OCI-LY3 (cell line): ENCODE measurements at regions not wholly inside any gene's neighbourhood (a gene's known extent, or its start where the extent isn't known, plus 50 kb on each side); places are given as distances from the start of the nearest gene placed in this dataset.

ENCODE experiments used
- H2AFZ ChIP-seq: fragments of 200-600, 300-600 bp; shearing (Covaris generic); 2 replicates; pipeline ENCODE4 v1.6.0; 2014; ENCODE audit warnings: antibody characterized with exemption, low read depth, low read length
- H3K27ac ChIP-seq: fragments of 200-600, 300-600 bp; sonication (generic); 2 replicates; pipeline ENCODE4 v1.5.1; 2014; ENCODE audit warnings: mild to moderate bottlenecking, low read length, moderate library complexity, mixed read lengths
- H3K27me3 ChIP-seq: fragments of 200-600, 300-600 bp; sonication (generic); 2 replicates; pipeline ENCODE4 v1.6.1; 2014; ENCODE audit warnings: low read depth, low read length, mixed read lengths
- H3K36me3 ChIP-seq: fragments of 200-600, 300-600 bp; sonication (generic); replicated peaks from 2 replicates; pipeline ENCODE3; 2014; ENCODE audit warnings: low read depth, low read length, mixed read lengths
- H3K4me1 ChIP-seq: fragments of 300-600, 200-600 bp; sonication (generic); 2 replicates; pipeline ENCODE4 v1.6.1; 2014; ENCODE audit warnings: low read length, mixed read lengths
- H3K4me2 ChIP-seq: fragments of 200-600, 300-600 bp; sonication (generic); 2 replicates; pipeline ENCODE4 v1.6.1; 2014; ENCODE audit warnings: low read length, mixed read lengths
- H3K4me3 ChIP-seq: fragments of 300-600, 200-600 bp; sonication (generic); 2 replicates; pipeline ENCODE4 v1.5.1; 2014; ENCODE audit warnings: antibody characterized with exemption, mild to moderate bottlenecking, low read length, moderate library complexity
- H3K79me2 ChIP-seq: fragments of 300-600, 200-600 bp; shearing (Covaris generic); 2 replicates; pipeline ENCODE4 v1.6.1; 2014; ENCODE audit warnings: mild to moderate bottlenecking, low read length, mixed read lengths
- H3K9ac ChIP-seq: fragments of 300-600, 200-600 bp; shearing (Covaris generic); 2 replicates; pipeline ENCODE4 v1.6.0; 2014; ENCODE audit warnings: mild to moderate bottlenecking, low read length, moderate library complexity
- H3K9me3 ChIP-seq: fragments of 200-600, 300-600 bp; shearing (Covaris generic); 2 replicates; pipeline ENCODE4 v1.6.1; 2014; ENCODE audit warnings: low read length, mixed read lengths; ENCODE audit not compliant: insufficient read depth
- H4K20me1 ChIP-seq: fragments of 200-600, 300-600 bp; sonication (generic); 2 replicates; pipeline ENCODE4 v1.6.1; 2016; ENCODE audit warnings: low read length, mixed read lengths; ENCODE audit not compliant: insufficient read depth
- CTCF ChIP-seq: fragments of 200-600, 300-600 bp; sonication (generic); IDR thresholded peaks from 2 replicates; pipeline ENCODE4 v1.5.1; 2014; ENCODE audit warnings: antibody characterized with exemption, low read length, low read depth
- EZH2phosphoT487 ChIP-seq: fragments of 200-600 bp; shearing (Covaris generic); IDR thresholded peaks from 2 replicates; pipeline ENCODE4 v1.6.1; 2018; ENCODE audit warnings: antibody characterized with exemption, mixed run types, low read depth

DNA sequence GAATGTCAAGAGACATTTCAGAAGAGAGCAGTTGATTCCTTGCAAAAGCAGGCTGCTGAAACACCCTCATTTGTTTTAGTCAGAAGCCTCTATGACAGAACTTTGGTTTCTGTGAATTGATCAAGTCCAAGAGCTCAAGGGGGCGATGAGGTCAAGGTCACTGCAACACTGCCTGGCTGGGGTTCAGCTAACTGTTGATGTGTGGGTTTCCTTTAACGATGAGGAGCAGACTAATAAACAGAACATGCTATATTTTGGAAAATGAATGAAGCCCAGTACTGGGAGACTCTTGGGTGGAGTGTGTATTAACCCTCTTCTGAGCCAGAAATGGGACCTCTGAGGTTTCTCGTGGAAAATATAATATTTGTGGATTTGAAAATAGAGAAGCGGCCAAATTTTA lies 109.3 kb downstream of the ZC3H11B start:
- Histone ChIP-seq H3K36me3 (no peaks in the 10 kb centered on the region), H3K9ac (no peak overlapping the region), H3K4me3 (no peak overlapping the region), H3K4me1 (peaks cover 16% of the 10 kb centered on the region), H3K27ac (no peak overlapping the region), H3K27me3 (no peaks in the 10 kb centered on the region), H2AFZ (no peak overlapping the region), H3K4me2 (no peak overlapping the region), H3K9me3 (no peaks in the 10 kb centered on the region), H4K20me1 (no peaks in the 10 kb centered on the region), H3K79me2 (no peaks in the 10 kb centered on the region)
- TF ChIP-seq EZH2phosphoT487: no peak
- TF ChIP-seq CTCF: no peak

DNA sequence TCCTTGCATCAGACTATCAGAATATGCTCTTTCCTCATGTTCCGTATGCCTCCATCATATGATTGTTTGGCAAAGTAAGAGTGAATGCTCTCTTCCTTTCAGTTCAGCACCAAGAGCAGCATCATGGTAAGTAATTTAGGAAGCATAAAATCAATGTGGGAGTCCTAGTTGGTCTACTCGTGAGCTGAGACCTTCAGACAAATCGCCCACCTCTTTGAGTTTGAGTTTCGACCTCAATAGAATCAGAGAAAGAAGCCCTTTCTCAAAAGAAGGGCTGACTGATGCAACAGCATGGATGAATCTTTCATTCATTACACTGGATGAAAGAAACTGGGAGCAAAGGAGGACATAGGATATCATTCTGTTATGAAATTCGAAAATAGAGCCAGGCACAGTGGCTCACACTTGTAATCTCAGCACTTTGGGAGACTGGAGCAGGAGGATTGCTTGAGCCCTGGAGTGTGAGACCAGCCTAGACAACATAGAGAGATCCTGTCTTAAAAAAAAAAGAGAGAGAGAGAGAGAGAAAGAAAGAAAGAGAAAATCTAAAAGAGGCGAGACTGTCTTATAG lies 112.5 kb downstream of the ZC3H11B start:
- H3K36me3 ChIP-seq: no peaks in the 10 kb centered on the region
- no peak overlapping the region for H2AFZ ChIP-seq
- peaks cover 14% of the 10 kb centered on the region for H3K4me1 ChIP-seq

DNA sequence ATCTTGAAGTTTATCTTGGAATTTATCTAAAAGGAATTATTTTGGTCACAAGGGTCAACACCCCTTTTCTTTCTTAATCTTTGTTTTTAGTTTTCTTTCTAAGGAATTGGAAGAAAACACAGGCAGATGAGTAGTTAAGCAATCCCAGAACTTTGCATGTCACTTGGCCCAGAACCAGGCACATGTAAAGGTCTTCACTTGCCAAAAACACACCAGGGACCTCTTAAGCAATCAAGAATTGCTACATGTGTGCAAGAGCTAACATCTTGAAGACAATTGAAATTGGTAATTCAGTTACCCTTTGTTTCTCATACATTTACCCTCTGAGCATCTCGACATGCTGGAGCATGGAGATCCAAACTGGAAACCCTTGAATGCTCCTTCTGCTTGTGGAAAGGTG lies 114.2 kb downstream of the ZC3H11B start:
- H3K9me3 ChIP-seq: no peaks in the 10 kb centered on the region
- no peak overlapping the region for H3K4me2 ChIP-seq
- H3K4me1 ChIP-seq: peaks cover 12% of the 10 kb centered on the region
- no peaks in the 10 kb centered on the region for H3K79me2 ChIP-seq
- TF ChIP-seq CTCF (no peak), EZH2phosphoT487 (no peak)
- H4K20me1 ChIP-seq: no peaks in the 10 kb centered on the region
- H3K27ac ChIP-seq: no peak overlapping the region
- H3K27me3 ChIP-seq: no peaks in the 10 kb centered on the region
- H3K4me3 ChIP-seq: no peak overlapping the region
- H3K9ac ChIP-seq: no peak overlapping the region
- no peaks in the 10 kb centered on the region for H3K36me3 ChIP-seq
- H2AFZ ChIP-seq: no peak overlapping the region

More for the DNA sequence above, 112.5 kb downstream of the ZC3H11B start:
- no peak overlapping the region for H3K4me2 ChIP-seq
- no peaks in the 10 kb centered on the region for H3K27me3 ChIP-seq
- H3K27ac ChIP-seq: no peak overlapping the region
- H3K9me3 ChIP-seq: no peaks in the 10 kb centered on the region
- no peaks in the 10 kb centered on the region for H3K79me2 ChIP-seq
- TF ChIP-seq EZH2phosphoT487 (no peak), CTCF (no peak)
- no peak overlapping the region for H3K4me3 ChIP-seq
- no peaks in the 10 kb centered on the region for H4K20me1 ChIP-seq
- no peak overlapping the region for H3K9ac ChIP-seq

- H3K79me2 ChIP-seq: no peaks in the 10 kb centered on the region
- H2AFZ ChIP-seq: no peak overlapping the region
- H3K27me3 ChIP-seq: no peaks in the 10 kb centered on the region
- no peaks in the 10 kb centered on the region for H3K9me3 ChIP-seq
- no peaks in the 10 kb centered on the region for H4K20me1 ChIP-seq
- H3K9ac ChIP-seq: no peak overlapping the region
- no peak overlapping the region for H3K27ac ChIP-seq
- H3K4me3 ChIP-seq: no peak overlapping the region
- H3K4me2 ChIP-seq: no peak overlapping the region
- no peaks in the 10 kb centered on the region for H3K36me3 ChIP-seq
- H3K4me1 ChIP-seq: peaks cover 12% of the 10 kb centered on the region
- TF ChIP-seq CTCF (no peak), EZH2phosphoT487 (no peak)
These were observed 117.0 kb downstream of the ZC3H11B start for GRCh38 chr1:219495737-219496408.
